ENCODE measurements at regions not wholly inside any gene's neighbourhood (a gene's known extent, or its start where the extent isn't known, plus 50 kb on each side); places are given as distances from the start of the nearest gene placed in this dataset.

DNA sequence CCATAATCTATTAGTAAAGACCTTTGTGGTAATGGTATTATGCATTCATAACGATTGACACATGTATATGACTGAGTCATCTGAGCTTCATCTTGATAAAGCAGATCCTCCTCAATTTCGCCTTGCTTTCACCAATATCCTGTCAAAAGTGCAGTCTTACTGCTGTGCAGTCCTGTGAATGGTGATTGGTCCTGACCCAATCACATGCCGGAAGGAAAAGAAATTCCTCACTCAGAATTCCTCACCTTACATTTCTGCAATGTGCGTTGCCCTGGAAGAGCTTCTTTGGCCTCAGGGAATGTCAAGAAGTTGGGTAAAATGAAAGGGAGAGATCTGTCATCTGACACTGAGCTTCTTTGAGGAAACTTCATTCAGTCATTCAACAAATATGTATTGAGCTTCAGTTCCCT is 121.0 kb upstream of the TSPAN2 start:
- in situ Hi-C loops (cut with HindIII; ENCODE audit: low sequenced_read_pairs) = no loop called here
- no peak for DNase-seq (ENCODE audit: low read depth)
- no peak for TF ChIP-seq CTCF (IDR thresholded peaks at IDR 0.05; ENCODE audit: low read depth, low read length, missing control alignments)
- no peak overlapping the region for H3K4me3 ChIP-seq (ENCODE audit: low read depth, low read length)

DNA sequence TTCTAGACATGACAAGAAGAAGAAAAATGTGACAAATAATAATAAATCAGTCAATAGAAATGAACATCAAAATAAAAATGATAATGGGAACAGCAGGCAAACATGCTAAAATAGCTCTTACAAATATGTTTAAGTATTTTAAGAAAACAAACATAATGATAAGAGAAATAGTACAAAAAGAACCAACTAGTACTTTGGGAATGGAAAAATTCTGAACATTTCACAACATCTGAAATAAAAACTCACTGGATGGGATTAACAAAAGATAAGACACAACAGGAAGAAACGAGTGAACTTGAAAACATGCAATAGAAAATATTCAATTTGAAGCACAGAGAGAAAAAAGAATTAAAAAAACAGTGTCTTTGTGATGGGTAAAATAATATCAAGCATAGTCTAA is 115.2 kb upstream of the TSPAN2 start:
- no peak for DNase-seq (ENCODE audit: low read depth)
- in situ Hi-C loops (cut with HindIII; ENCODE audit: low sequenced_read_pairs) = no loop called here
- no peak for TF ChIP-seq CTCF (IDR thresholded peaks at IDR 0.05; ENCODE audit: low read depth, low read length, missing control alignments)
- H3K4me3 ChIP-seq (ENCODE audit: low read depth, low read length) = no peak overlapping the region

GRCh38 chr1:115203287-115203686 is 114.0 kb upstream of the TSPAN2 start:
- TF ChIP-seq CTCF (IDR thresholded peaks at IDR 0.05; ENCODE audit: low read depth, low read length, missing control alignments) = no peak
- H3K4me3 ChIP-seq (ENCODE audit: low read depth, low read length) = no peak overlapping the region
- in situ Hi-C loops (cut with HindIII; ENCODE audit: low sequenced_read_pairs) = no loop called here
- DNase-seq (ENCODE audit: low read depth) = no peak

GRCh38 chr1:115201598-115201997 is 112.3 kb upstream of the TSPAN2 start:
- no peak for TF ChIP-seq CTCF (IDR thresholded peaks at IDR 0.05; ENCODE audit: low read depth, low read length, missing control alignments)
- in situ Hi-C loops (cut with HindIII; ENCODE audit: low sequenced_read_pairs) = no loop called here
- DNase-seq (ENCODE audit: low read depth) = no peak
- no peak overlapping the region for H3K4me3 ChIP-seq (ENCODE audit: low read depth, low read length)

- no peak for DNase-seq (ENCODE audit: low read depth)
- in situ Hi-C loops (cut with HindIII; ENCODE audit: low sequenced_read_pairs) = no loop called here
- TF ChIP-seq CTCF (IDR thresholded peaks at IDR 0.05; ENCODE audit: low read depth, low read length, missing control alignments) = no peak
- H3K4me3 ChIP-seq (ENCODE audit: low read depth, low read length) = no peak overlapping the region
These were observed 110.3 kb upstream of the TSPAN2 start for GRCh38 chr1:115199416-115200132.

GRCh38 chr1:115198938-115199337 is 109.6 kb upstream of the TSPAN2 start:
- no peak for DNase-seq (ENCODE audit: low read depth)
- no peak overlapping the region for H3K4me3 ChIP-seq (ENCODE audit: low read depth, low read length)
- in situ Hi-C loops (cut with HindIII; ENCODE audit: low sequenced_read_pairs) = no loop called here
- TF ChIP-seq CTCF (IDR thresholded peaks at IDR 0.05; ENCODE audit: low read depth, low read length, missing control alignments) = no peak
